ENCODE measurements at regions not wholly inside any gene's neighbourhood (a gene's known extent, or its start where the extent isn't known, plus 50 kb on each side); places are given as distances from the start of the nearest gene placed in this dataset.
"Not testable (repeated sequence)": the region's sequence is repeated elsewhere in the genome, so short reads cannot be mapped to it uniquely, and the experiment has no call there.

DNA sequence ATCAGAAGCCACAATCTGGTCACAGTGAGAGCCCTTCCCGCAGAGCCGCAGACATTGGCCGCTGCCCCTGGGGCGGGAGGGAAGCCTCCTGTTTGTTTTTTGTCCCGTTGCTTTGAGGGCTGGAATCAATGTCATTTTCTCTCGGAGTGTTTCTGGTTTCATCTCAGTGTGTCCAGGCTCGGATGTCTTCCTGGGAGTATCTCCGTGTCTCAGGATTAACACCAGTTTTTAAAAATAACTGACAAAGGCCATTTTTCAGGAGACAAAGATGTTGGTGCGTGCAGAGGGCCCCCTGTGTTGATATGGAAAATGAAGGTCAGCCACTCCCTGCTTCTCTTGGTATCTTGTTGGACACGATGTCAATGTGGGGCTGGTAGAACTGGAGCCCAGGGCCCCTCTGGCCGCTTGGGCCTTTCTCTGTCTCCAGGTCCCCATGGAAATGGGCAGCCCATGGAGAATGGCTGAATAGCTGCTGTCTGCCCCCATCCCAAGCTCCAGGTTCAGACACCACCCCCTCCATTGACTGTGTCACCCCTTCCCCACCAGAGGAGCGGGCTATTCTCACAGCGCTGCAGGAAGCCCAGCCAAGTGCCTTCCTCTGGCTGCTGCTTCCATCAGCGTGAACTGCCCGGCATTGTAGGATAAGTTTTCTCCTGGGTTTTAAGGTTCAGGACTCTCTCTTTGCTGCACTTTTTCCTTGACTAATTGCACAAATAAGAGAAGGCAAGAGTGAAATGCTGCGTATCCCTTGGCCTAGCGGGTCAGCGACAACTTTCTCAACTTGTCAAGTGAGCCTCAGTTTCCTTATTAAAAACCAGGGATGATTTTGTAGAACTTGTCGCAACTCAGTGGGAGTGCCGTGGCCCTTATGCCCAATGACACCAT, 72.2 kb upstream of the METTL9 start:
- Histone ChIP-seq H3K36me3 (ENCODE audit: control insufficient read depth, insufficient read depth, low read length) (no peaks in the 10 kb centered on the region), H3K27me3 (ENCODE audit: control insufficient read depth, insufficient read depth, low read length) (peaks cover 18% of the 10 kb centered on the region), H3K4me3 (ENCODE audit: low read depth, low read length) (no peak overlapping the region)
- no peak for DNase-seq (ENCODE audit: low read depth)
- TF ChIP-seq, protein P1, sequence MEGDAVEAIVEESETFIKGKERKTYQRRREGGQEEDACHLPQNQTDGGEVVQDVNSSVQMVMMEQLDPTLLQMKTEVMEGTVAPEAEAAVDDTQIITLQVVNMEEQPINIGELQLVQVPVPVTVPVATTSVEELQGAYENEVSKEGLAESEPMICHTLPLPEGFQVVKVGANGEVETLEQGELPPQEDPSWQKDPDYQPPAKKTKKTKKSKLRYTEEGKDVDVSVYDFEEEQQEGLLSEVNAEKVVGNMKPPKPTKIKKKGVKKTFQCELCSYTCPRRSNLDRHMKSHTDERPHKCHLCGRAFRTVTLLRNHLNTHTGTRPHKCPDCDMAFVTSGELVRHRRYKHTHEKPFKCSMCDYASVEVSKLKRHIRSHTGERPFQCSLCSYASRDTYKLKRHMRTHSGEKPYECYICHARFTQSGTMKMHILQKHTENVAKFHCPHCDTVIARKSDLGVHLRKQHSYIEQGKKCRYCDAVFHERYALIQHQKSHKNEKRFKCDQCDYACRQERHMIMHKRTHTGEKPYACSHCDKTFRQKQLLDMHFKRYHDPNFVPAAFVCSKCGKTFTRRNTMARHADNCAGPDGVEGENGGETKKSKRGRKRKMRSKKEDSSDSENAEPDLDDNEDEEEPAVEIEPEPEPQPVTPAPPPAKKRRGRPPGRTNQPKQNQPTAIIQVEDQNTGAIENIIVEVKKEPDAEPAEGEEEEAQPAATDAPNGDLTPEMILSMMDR (IDR thresholded peaks at IDR 0.05; ENCODE audit: insufficient read depth, low read length, poor library complexity, severe bottlenecking): no peak

DNA sequence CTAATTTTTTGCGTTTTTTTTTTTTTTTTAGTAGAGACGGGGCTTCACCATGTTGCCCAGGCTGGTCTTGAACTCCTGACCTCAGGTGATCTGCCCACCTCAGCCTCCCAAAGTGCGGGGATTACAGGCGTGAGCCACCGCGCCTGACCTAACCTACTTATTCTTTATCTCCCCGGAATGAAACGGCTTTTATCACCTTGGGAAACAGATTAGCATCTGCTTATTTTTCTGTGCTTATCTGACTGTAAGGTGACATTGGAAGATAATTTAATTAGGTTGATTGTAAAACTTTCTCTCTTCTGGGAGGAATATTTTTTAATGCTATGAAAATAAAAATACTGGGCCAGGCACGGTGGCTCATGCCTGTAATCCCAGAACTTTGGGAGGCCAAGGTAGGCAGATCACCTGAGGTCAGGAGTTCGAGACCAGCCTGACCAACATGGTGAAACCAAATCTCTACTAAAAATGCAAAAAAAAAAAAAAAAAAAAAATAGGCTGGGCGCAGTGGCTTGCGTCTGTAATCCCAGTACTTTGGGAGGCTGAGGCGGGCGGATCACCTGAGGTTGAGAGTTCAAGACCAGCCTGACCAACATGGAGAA, 70.2 kb upstream of the METTL9 start:
- H3K36me3 ChIP-seq (ENCODE audit: control insufficient read depth, insufficient read depth, low read length); DNase-seq (ENCODE audit: low read depth): not testable (repeated sequence)

DNA sequence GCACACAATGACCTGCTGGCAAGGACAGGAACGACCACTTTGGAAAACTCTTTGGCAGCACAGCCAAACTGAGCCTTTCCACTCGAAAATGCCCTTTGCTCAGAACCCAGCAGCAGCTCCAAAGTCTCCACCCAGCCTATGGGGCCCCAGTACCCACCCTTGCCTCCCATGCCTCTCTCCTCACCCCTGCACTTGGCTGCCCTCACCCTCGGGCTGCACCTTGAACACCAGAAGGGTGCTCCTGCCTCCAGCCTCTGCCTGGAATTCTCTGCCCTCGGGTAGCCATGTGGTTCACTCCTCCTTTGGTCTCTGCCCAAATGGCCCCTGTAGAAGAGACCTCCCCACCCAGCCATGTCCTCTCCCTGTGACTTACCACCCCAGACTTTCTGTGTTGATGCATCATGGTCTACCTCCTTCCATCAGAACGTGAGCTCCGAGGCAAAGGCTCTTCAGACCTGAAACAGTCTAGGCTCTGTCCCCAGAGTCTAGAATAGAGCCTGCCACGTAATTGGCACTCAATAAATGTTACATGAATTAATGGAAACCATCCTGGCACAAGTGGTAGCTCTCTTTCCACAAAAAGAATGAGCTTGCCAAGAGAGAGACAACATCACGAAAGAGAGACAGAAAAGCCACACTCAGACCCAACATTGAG, 68.5 kb upstream of the METTL9 start:
- DNase-seq (ENCODE audit: low read depth); H3K4me3 ChIP-seq (ENCODE audit: low read depth, low read length); H3K36me3 ChIP-seq (ENCODE audit: control insufficient read depth, insufficient read depth, low read length): not testable (repeated sequence)
- H3K27me3 ChIP-seq (ENCODE audit: control insufficient read depth, insufficient read depth, low read length): peaks cover 12% of the 10 kb centered on the region

More for the DNA sequence above, 70.2 kb upstream of the METTL9 start:
- H3K27me3 ChIP-seq (ENCODE audit: control insufficient read depth, insufficient read depth, low read length): peaks cover 18% of the 10 kb centered on the region
- not testable (repeated sequence) for H3K4me3 ChIP-seq (ENCODE audit: low read depth, low read length)

DNA sequence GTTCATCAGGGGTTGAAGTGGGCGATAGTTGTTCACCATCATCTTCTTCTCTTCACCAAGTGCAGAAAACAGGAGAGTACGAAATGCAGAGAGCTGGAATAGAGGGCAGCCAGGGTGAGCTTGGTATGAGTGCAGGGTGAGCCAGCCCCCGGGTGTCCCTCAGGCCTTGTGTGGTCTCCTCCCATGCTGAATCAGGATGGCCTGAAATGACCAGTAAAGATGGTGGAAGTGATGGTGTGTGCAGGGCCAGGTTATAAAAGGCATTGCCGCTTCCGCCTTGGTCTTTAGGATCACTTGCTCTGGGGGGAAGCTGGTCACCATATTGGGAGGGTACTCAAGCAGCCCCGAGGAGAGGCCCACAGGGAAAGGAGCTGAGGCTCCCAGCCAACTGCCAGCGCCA, 66.4 kb upstream of the METTL9 start:
- DNase-seq (ENCODE audit: low read depth); H3K36me3 ChIP-seq (ENCODE audit: control insufficient read depth, insufficient read depth, low read length); H3K4me3 ChIP-seq (ENCODE audit: low read depth, low read length); H3K27me3 ChIP-seq (ENCODE audit: control insufficient read depth, insufficient read depth, low read length): not testable (repeated sequence)

DNA sequence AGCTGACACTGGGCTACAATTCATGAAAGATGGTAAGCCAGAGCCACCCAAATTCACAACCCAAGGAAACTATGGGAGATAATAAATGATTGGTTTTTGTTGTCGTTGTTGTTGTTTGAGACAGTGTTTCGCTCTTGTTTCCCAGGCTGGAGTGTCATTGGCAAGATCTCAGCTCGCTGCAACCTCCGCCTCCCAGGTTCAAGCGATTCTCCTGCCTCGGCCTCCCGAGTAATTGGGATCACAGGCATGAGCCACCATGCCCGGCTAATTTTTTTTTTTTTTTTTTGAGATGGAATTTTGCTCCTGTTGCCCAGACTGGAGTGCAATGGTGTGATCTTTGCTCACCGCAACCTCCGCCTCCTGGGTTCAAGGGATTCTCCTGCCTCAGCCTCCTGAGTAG, 65.9 kb upstream of the METTL9 start:
- not testable (repeated sequence) for DNase-seq (ENCODE audit: low read depth); H3K36me3 ChIP-seq (ENCODE audit: control insufficient read depth, insufficient read depth, low read length); H3K27me3 ChIP-seq (ENCODE audit: control insufficient read depth, insufficient read depth, low read length); H3K4me3 ChIP-seq (ENCODE audit: low read depth, low read length)

DNA sequence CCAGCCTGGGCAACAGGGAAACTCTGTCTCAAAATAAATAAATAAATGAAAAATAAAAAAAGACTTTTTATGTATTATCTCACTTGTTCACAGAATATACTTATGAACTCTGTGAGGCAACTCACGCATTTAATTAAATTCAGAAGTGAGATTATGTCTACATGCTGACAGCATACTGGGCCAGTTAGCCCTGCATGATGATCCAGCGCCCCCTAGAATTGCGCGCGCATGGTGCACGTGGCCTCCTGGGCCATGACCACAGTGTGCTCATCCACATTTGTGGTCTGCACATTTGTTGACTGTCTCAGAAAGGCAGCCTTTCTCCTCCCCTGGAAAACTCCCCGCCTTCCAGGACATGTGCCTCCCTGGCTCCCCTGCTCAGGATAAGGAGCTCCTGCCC, 64.8 kb upstream of the METTL9 start:
- DNase-seq (ENCODE audit: low read depth); H3K4me3 ChIP-seq (ENCODE audit: low read depth, low read length); H3K36me3 ChIP-seq (ENCODE audit: control insufficient read depth, insufficient read depth, low read length); H3K27me3 ChIP-seq (ENCODE audit: control insufficient read depth, insufficient read depth, low read length): not testable (repeated sequence)

DNA sequence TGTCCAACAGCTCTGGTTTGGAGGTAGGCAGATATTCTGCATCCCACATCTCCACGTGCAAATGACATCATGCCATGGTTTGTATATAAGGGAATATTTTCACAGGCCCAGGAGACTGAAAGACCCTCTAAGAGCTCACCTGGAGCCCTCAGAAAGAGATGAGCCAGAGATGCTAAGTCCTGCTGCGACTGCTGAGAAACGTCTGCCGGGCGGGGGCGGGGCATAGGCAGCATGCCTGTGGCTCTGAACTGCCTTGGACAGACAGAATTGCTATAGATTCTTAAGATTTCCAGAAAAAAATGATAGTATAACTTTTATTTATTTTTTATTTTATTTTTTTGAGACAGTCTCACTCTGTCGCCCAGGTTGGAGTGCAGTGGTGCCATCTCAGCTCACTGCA, 64.2 kb upstream of the METTL9 start:
- not testable (repeated sequence) for H3K36me3 ChIP-seq (ENCODE audit: control insufficient read depth, insufficient read depth, low read length); H3K4me3 ChIP-seq (ENCODE audit: low read depth, low read length); DNase-seq (ENCODE audit: low read depth); H3K27me3 ChIP-seq (ENCODE audit: control insufficient read depth, insufficient read depth, low read length)

DNA sequence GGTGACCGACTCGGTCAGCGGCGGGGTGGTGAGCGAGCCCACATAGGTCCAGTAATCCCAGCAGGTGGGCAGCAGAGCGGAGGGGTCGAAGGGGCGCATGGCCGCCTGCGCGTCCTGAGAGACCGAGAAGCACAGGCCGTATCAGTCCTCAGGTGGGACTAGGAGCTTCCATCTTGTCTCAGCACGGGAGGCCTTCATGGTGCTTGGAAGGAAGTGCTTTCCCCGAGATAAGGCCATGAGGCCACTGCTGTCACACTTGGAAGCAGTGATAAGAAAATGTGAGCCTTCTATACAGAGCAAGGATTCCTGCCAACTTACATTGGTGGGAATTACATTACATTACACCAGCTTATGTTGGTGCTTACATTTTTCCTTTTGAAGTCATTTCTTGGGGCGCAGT, 62.6 kb upstream of the METTL9 start:
- H3K4me3 ChIP-seq (ENCODE audit: low read depth, low read length); H3K36me3 ChIP-seq (ENCODE audit: control insufficient read depth, insufficient read depth, low read length); DNase-seq (ENCODE audit: low read depth); H3K27me3 ChIP-seq (ENCODE audit: control insufficient read depth, insufficient read depth, low read length): not testable (repeated sequence)

DNA sequence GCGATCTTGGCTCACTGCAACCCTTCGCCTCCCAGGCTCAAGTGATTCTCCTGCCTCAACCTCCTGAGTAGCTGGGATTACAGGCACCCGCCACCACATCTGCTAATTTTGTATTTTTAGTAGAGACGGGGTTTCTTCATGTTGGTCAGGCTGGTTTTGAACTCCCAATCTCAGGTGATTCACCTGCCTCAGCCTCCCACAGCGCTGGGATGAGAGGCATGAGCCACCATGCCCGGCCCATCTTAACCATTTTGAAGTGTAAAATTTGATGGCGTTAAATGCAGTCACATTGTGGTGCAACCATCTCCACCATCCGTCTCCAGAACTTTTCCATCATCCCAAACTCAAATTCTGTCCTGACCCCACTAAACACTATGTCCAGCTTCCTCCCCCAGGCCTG, 61.8 kb upstream of the METTL9 start:
- not testable (repeated sequence) for H3K27me3 ChIP-seq (ENCODE audit: control insufficient read depth, insufficient read depth, low read length); H3K4me3 ChIP-seq (ENCODE audit: low read depth, low read length); DNase-seq (ENCODE audit: low read depth); H3K36me3 ChIP-seq (ENCODE audit: control insufficient read depth, insufficient read depth, low read length)

DNA sequence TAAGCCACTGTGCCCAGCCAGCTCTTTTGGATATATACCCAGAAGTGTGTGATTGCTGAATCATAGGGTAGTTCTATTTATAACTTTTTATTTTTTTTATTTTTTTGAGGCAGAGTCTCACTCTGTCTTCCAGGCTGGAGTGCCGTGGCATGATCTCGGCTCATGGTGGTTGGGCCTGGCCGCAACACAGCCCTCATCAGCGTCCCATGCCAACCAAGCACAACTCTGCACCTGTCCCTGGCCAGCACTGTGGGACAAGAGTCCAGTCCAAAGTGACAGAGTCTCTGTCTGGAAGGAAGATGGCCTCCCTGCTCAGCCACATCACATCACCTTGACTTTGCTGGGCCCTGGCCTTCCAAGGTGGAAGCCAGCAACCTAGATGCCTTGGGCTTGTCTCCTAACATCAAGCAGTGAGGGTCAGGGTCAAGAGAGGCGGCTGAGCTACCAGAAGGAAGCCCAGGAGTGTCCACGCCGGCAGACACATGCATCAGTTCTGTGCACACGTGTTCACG, 60.2 kb upstream of the METTL9 start:
- not testable (repeated sequence) for H3K27me3 ChIP-seq (ENCODE audit: control insufficient read depth, insufficient read depth, low read length); DNase-seq (ENCODE audit: low read depth); H3K4me3 ChIP-seq (ENCODE audit: low read depth, low read length); H3K36me3 ChIP-seq (ENCODE audit: control insufficient read depth, insufficient read depth, low read length)

DNA sequence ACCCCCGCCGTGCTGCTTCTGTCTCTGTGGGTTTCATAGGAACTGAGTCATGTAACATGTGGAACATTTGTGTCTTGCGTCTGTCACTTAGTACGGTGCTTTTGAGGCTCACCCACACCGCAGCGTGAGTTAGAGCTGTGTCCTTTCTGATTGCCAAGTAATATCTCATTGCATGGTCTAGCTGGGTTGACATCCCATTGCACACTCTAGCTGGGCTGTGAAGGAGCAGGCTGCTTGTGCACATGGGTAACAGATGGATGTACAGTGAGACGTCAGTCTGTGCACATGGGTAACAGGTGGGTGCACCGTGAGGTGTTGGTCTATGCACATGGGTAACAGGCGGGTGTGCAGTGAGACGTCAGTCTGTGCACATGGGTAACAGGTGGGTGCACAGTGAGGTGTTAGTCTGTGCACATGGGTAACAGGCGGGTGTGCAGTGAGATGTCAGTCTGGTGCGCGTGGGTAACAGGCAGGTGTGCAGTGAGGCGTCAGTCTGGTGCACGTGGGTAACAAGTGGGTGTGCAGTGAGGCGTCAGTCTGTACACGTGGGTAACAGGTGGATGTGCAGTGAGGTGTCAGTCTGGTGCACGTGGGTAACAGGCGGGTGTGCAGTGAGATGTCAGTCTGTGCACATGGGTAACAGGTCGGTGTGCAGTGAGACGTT, 58.5 kb upstream of the METTL9 start:
- not testable (repeated sequence) for H3K36me3 ChIP-seq (ENCODE audit: control insufficient read depth, insufficient read depth, low read length); DNase-seq (ENCODE audit: low read depth); H3K27me3 ChIP-seq (ENCODE audit: control insufficient read depth, insufficient read depth, low read length); H3K4me3 ChIP-seq (ENCODE audit: low read depth, low read length)

DNA sequence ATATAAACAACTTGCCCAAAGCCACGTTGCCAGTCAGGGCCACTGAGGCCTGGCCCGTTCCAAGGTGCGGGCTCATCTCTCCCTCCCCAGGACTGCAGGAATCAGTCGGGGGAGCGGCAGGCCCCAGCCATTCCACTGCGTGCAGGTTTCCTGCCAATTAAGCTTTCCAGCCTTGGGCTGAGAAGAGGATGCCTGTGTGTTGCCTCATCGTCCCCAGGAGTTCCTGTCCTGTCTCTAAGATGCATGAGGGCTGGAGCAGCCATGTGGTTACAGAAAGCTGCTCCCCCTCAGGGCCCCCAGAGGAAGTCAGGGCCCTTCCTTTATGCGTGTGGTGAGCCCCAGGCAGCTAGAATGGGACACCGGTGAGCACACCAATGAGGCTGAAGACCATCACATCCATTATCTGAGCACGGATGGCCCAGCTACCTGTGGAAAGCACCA, 57.7 kb upstream of the METTL9 start:
- not testable (repeated sequence) for H3K27me3 ChIP-seq (ENCODE audit: control insufficient read depth, insufficient read depth, low read length); H3K36me3 ChIP-seq (ENCODE audit: control insufficient read depth, insufficient read depth, low read length); DNase-seq (ENCODE audit: low read depth)

DNA sequence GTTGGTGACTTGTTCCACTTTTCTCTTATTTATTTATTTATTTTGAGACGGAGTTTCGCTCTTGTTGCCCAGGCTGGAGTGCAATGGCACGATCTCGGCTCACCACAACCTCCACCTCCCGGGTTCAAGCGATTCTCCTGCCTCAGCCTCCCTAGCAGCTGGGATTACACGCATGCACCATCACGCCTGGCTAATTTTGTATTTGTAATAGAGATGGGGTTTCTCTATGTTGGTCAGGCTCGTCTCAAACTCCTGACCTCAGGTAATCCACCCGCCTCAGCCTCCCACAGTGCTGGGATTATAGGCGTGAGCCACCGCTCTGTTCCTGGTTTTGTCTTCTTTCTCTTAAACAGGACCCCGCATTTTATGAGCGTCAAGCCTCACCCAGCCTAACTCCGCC, 57.3 kb upstream of the METTL9 start:
- not testable (repeated sequence) for H3K36me3 ChIP-seq (ENCODE audit: control insufficient read depth, insufficient read depth, low read length); H3K4me3 ChIP-seq (ENCODE audit: low read depth, low read length); DNase-seq (ENCODE audit: low read depth); H3K27me3 ChIP-seq (ENCODE audit: control insufficient read depth, insufficient read depth, low read length)

More for the DNA sequence above, 57.7 kb upstream of the METTL9 start:
- H3K4me3 ChIP-seq (ENCODE audit: low read depth, low read length): not testable (repeated sequence)

Measured in kidney epithelial cell (primary cell).